ENCODE measurements at regions not wholly inside any gene's neighbourhood (a gene's known extent, or its start where the extent isn't known, plus 50 kb on each side); places are given as distances from the start of the nearest gene placed in this dataset.
"Not testable (repeated sequence)": the region's sequence is repeated elsewhere in the genome, so short reads cannot be mapped to it uniquely, and the experiment has no call there.

- peak overlapping the region; percentile 68 for H3K27ac ChIP-seq
- TF ChIP-seq, protein P1, sequence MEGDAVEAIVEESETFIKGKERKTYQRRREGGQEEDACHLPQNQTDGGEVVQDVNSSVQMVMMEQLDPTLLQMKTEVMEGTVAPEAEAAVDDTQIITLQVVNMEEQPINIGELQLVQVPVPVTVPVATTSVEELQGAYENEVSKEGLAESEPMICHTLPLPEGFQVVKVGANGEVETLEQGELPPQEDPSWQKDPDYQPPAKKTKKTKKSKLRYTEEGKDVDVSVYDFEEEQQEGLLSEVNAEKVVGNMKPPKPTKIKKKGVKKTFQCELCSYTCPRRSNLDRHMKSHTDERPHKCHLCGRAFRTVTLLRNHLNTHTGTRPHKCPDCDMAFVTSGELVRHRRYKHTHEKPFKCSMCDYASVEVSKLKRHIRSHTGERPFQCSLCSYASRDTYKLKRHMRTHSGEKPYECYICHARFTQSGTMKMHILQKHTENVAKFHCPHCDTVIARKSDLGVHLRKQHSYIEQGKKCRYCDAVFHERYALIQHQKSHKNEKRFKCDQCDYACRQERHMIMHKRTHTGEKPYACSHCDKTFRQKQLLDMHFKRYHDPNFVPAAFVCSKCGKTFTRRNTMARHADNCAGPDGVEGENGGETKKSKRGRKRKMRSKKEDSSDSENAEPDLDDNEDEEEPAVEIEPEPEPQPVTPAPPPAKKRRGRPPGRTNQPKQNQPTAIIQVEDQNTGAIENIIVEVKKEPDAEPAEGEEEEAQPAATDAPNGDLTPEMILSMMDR (conservative IDR thresholded peaks at IDR 0.05) = no peak
These were observed 54.0 kb upstream of the ATP5PO start for GRCh38 chr21:33969581-33969980.

DNA sequence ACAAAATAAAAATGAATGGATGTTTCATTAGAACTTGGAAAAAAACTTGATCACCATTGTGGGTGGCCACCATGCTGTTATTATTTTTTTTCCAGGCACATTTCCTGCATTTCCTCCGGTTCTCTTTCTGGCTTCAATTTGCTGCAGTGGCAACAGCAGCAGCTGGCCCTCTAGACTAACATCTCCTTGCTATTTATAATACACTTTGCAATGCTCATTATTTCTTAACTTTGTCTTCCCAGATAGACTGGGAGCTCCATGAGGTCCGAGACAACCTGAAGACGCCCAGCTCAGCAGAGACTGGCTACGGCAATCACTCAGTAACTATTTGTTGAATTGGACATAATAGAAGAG is 53.4 kb upstream of the ATP5PO start:
- H3K27ac ChIP-seq = peak overlapping the region; percentile 68
- TF ChIP-seq, protein P1 (conservative IDR thresholded peaks at IDR 0.05) = no peak

DNA sequence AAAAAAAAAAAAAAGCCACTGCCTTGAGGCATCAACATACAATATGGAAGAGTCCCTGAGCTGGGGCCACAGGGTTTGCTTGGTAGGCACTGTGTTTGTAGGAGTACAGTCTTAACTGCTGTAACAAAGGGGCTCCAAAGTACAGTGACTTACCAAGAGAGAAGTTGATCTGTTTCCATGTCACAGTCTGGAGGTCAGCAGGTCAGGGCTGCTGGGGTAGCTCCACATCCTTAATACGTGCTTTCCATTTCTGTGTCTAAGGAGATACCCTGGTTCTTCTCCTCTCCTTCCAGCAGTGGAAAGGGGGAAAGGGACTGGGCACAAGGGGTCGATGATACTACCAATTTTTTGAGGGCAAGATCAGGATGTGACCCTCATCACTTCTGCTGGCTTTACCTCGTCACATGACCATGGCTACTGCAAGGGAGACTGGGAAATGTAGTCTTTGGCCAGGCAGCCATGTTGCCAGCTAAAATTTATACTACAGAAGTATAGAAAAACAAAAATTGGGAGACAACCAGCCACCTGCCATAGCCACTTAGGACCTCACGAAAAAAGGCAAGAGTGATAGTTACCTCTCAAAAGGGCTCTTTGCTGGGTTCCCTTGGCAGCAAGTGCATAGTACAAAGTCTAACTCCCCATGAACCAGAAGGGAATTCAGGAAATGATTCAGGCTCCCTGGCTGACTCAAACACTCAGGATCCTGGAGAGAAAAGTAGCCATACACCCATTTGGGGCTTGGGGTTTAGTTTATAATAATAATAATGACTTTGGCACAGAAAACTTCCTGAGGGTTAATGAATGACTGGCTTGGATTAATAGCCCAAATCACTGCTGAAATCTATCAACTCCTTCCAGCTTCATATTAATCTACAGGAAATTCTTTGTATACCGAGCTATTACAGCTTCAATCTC is 52.7 kb upstream of the ATP5PO start:
- H3K27ac ChIP-seq = peak overlapping the region; percentile 68
- TF ChIP-seq, protein P1 (conservative IDR thresholded peaks at IDR 0.05) = no peak

DNA sequence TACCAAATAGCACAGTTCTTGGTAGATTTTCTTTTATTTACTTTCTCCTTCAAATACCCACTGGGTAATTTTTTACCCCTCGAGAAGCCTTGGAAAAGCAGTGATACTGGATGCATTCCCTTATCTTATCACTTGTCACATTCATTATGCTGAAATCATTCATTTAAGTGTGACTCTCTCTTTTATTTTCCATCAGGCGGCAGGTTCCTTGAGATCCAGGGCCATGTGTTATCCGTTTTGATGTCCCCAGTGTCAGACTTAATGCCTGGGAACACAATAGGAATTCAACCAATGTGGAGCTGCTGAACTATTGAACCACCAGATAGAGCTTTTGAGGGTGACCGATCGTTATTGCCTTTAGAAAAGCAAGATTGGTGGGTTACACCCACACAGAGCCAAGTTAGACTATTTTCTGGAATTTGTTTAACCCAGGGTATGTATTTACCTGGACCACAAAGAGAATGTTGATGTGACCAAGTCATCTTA is 51.5 kb upstream of the ATP5PO start:
- no peak overlapping the region for H3K27ac ChIP-seq
- TF ChIP-seq, protein P1 (conservative IDR thresholded peaks at IDR 0.05) = no peak

DNA sequence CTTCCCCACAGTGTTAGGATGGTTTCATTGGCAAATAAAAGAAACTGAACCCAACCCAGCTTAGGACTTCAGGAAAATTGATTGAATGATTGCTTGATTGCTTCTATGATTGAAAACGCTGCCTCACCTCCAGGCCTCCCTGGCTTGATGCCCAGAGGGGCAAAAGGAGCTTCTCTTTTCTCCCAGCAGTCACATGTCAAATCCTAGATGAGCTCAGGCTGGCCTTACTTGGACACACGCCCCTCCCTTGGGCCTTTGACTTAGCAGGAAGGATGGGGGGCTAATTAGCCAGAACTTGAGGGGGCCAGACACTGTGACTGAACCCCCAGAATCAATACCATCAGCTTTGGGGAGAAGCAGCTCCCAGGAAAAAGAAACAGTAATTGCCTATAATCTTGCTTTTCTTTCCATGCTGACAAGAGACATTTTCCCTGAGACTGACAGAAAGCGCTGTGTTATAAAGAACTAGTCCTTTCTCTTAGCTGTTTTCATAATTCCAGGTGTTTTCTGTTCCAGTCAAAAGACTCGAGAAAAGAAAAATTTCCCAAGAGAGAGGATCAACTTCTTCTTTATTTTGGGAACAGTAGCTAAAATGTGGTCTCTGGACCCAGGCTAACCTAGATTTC is 50.8 kb upstream of the ATP5PO start:
- TF ChIP-seq, protein P1 (conservative IDR thresholded peaks at IDR 0.05) = no peak
- H3K27ac ChIP-seq = no peak overlapping the region

DNA sequence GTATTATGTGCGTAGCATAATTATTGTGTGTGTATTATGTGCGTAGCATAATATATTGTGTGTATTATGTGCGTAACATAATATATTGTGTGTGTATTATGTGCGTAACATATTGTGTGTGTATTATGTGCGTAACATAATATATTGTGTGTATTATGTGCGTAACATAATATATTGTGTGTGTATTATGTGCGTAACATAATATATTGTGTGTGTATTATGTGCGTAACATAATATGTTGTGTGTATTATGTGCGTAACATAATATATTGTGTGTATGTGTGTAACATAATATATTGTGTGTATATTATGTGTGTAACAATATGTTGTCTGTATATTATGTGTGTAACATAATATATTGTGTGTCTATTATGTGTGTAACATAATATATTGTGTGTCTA is 50.1 kb upstream of the ATP5PO start:
- H3K27ac ChIP-seq = not testable (repeated sequence)
